Ascending aorta (tissue), 2 donors: ENCODE measurements at regions not wholly inside any gene's neighbourhood (a gene's known extent, or its start where the extent isn't known, plus 50 kb on each side); places are given as distances from the start of the nearest gene placed in this dataset.

Source experiments
- DNase-seq, 2 donors: peaks; one replicate each; pipeline ENCODE4 v3.0.0-alpha.2; 2019; ENCODE audit warnings: low spot score in 2 of 2
- H3K27ac ChIP-seq, 2 donors: fragments of 200-600 bp; sonication (generic); one replicate each; pipeline ENCODE4 v1.5.1; 2016 to 2017; ENCODE audit warnings: mild to moderate bottlenecking in 1 of 2
- H3K27me3 ChIP-seq: fragments of 200-600 bp; sonication (generic); one replicate; pipeline ENCODE4 v1.5.1; 2017
- H3K36me3 ChIP-seq, 2 donors: fragments of 200-600 bp; sonication (generic); one replicate each; pipeline ENCODE4 v1.5.1; 2016
- H3K4me1 ChIP-seq, 2 donors: fragments of 200-600 bp; sonication (generic); one replicate each; pipeline ENCODE4 v1.5.1; 2016 to 2017; ENCODE audit warnings: mild to moderate bottlenecking in 1 of 2
- H3K4me3 ChIP-seq, 2 donors: fragments of 200-600 bp; sonication (generic); one replicate each; pipeline ENCODE4 v1.5.1; 2016 to 2017; ENCODE audit warnings: mild to moderate bottlenecking in 1 of 2
- H3K9me3 ChIP-seq, 2 donors: fragments of 200-600 bp; sonication (generic); one replicate each; pipeline ENCODE4 v1.5.1; 2016
- intact Hi-C: fragments of 100-400 bp; cut with DNase I; formaldehyde crosslinking; loops from one replicate; pipeline ENCODE4 v1.15.1; 2023
- TF ChIP-seq, protein P1 (sequence below), 3 experiments: fragments of 200-600 bp in 2 of 3; fragments of 450-650 bp in 1 of 3; sonication (generic) in 2 of 3; IDR thresholded peaks; one replicate each; pipeline ENCODE4 v1.5.1; 2016 to 2019; ENCODE audit warnings: antibody characterized with exemption in 3 of 3, mild to moderate bottlenecking in 1 of 3, moderate library complexity in 1 of 3

DNA sequence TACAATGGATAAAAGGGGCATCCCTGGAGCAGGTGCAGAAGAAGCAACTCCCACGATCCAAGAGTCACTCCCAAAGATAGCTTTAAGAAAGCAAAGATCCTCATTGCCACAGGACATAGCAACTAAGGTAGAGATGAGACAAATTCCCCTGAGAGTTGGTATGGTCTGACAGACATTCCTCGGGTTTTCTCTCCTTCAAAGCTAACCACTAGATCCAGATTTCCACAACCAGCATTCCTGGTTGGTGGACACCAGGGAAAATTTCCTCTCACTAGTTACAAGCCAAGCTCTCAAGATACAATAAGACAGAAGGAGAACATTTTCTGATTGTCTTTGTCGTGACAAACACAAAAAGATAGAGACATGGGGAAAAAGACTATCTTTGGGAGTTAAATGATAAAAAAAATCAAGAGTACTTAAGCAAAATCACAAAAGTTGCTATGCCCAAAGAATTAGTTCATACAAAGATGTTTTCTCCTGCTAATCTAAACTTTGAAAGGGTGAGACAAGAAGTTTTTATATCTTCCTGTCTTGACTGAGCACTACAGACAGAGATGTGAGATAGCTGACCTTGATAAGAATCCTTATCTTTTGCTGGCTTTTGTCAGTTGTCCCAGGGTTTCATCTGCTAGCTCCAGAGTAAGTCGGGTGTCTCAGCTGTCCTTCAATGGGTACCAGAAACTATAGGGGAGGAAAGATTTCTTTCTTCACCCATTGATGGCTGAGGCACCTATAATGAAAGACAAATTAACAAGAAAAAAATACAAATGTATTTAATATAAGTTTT, 200.5 kb downstream of the CENPC start:
- intact Hi-C loops, result no loop called here
- no peaks in the 10 kb centered on the region for H3K36me3 ChIP-seq
- no peak overlapping the region for H3K4me3 ChIP-seq
- no peak for DNase-seq
- H3K27me3 ChIP-seq, result no peaks in the 10 kb centered on the region
- H3K9me3 ChIP-seq, result no peaks in the 10 kb centered on the region
- H3K27ac ChIP-seq, result no peak overlapping the region
- TF ChIP-seq, protein P1, sequence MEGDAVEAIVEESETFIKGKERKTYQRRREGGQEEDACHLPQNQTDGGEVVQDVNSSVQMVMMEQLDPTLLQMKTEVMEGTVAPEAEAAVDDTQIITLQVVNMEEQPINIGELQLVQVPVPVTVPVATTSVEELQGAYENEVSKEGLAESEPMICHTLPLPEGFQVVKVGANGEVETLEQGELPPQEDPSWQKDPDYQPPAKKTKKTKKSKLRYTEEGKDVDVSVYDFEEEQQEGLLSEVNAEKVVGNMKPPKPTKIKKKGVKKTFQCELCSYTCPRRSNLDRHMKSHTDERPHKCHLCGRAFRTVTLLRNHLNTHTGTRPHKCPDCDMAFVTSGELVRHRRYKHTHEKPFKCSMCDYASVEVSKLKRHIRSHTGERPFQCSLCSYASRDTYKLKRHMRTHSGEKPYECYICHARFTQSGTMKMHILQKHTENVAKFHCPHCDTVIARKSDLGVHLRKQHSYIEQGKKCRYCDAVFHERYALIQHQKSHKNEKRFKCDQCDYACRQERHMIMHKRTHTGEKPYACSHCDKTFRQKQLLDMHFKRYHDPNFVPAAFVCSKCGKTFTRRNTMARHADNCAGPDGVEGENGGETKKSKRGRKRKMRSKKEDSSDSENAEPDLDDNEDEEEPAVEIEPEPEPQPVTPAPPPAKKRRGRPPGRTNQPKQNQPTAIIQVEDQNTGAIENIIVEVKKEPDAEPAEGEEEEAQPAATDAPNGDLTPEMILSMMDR (IDR thresholded peaks at IDR 0.05), result no peak
- H3K4me1 ChIP-seq, result no peaks in the 10 kb centered on the region

DNA sequence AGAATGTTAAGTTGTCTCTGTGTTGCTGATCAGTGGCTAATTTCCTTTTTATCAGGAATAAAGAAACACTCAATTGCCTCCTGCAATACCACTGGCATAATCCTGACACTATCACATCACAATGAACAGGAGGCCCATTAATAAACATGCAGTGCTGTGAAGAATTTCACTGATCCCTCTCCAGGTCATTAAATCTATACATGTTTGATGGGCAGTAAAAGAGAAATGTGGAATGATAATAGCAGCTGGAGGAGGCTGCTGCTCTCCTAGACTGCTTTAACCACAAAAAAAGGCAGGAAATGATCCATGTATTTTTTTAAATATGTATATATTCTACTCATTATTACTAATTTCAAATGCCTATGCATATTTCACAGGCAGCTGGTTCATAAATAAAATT, 202.1 kb downstream of the CENPC start:
- no peaks in the 10 kb centered on the region for H3K4me1 ChIP-seq
- TF ChIP-seq, protein P1 (IDR thresholded peaks at IDR 0.05), result no peak
- H3K27ac ChIP-seq, result no peak overlapping the region
- no peak overlapping the region for H3K4me3 ChIP-seq
- no peaks in the 10 kb centered on the region for H3K36me3 ChIP-seq
- H3K9me3 ChIP-seq, result no peaks in the 10 kb centered on the region
- no peak for DNase-seq
- intact Hi-C loops, result no loop called here
- H3K27me3 ChIP-seq, result no peaks in the 10 kb centered on the region

DNA sequence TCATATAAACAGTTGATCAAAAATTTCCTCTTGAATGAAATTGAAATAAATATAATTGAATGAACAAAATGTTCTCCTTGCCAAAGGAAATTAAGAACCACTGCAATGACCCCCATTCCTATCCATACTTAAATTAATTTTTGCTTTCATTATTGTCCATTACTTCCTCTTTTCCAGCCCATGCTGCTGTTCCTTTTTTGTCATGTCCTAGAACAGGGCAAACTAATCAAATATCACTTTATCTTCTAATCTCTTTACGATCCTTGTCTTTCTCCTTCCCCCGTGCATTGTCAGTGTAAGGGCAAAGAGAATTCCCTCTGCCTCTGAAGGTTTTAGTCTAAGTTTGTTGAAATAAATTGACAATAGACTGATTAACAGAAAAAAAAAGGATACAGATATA, 203.0 kb downstream of the CENPC start:
- TF ChIP-seq, protein P1 (IDR thresholded peaks at IDR 0.05), result no peak
- H3K4me3 ChIP-seq, result no peak overlapping the region
- no peaks in the 10 kb centered on the region for H3K36me3 ChIP-seq
- H3K9me3 ChIP-seq, result no peaks in the 10 kb centered on the region
- H3K4me1 ChIP-seq, result no peaks in the 10 kb centered on the region
- H3K27ac ChIP-seq, result no peak overlapping the region
- DNase-seq, result no peak
- no peaks in the 10 kb centered on the region for H3K27me3 ChIP-seq
- intact Hi-C loops, result no loop called here

DNA sequence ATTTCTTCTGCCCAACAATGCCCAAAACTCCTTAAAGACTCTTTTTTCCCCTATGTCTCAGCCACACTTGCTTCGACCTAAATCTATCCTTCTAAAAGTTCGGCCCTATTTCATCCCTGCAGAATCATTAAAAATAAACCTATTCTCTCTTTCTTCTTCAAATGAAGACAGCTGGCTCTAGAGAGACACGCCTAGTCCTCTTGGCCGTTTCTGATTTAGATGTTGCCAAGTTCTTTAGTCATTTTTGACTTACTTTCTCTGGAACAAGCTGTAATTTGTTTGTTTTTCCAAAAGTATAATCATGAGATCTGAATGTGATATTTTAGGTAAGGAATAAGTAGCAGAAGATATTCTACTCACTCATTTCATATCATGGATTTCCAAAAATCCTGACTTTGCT, 211.6 kb downstream of the CENPC start:
- Histone ChIP-seq H3K27me3 (no peaks in the 10 kb centered on the region), H3K4me1 (no peaks in the 10 kb centered on the region), H3K9me3 (no peaks in the 10 kb centered on the region), H3K4me3 (no peak overlapping the region), H3K27ac (no peak overlapping the region), H3K36me3 (no peaks in the 10 kb centered on the region)
- intact Hi-C loops, result no loop called here
- TF ChIP-seq, protein P1 (IDR thresholded peaks at IDR 0.05), result no peak
- DNase-seq, result no peak

DNA sequence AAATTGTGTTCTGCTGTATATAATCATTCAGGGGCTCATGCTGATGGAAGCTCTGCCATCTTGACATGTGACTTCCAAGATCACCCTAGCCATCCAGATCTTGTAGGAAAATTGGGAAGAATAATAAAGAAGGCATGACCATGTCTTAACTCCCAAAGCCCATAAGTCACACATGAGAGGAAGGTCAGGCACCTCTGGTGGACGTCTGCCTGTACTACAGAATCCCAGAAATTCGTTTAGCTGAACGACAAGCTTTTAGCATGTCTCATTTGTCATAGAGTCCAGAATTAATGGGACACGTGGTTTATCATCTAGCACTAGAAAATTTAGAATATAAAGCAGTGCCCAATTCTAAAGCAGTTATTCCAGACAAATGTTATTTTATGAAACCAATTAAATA, 212.7 kb downstream of the CENPC start:
- H3K9me3 ChIP-seq, result no peaks in the 10 kb centered on the region
- no peaks in the 10 kb centered on the region for H3K27me3 ChIP-seq
- no peak overlapping the region for H3K27ac ChIP-seq
- no peaks in the 10 kb centered on the region for H3K36me3 ChIP-seq
- DNase-seq, result no peak
- TF ChIP-seq, protein P1 (IDR thresholded peaks at IDR 0.05), result peak in 1 of 3 experiments; percentile 13
- intact Hi-C loops, result no loop called here
- H3K4me3 ChIP-seq, result no peak overlapping the region
- H3K4me1 ChIP-seq, result no peaks in the 10 kb centered on the region
